ENCODE measurements at regions not wholly inside any gene's neighbourhood (a gene's known extent, or its start where the extent isn't known, plus 50 kb on each side); places are given as distances from the start of the nearest gene placed in this dataset.

DNA sequence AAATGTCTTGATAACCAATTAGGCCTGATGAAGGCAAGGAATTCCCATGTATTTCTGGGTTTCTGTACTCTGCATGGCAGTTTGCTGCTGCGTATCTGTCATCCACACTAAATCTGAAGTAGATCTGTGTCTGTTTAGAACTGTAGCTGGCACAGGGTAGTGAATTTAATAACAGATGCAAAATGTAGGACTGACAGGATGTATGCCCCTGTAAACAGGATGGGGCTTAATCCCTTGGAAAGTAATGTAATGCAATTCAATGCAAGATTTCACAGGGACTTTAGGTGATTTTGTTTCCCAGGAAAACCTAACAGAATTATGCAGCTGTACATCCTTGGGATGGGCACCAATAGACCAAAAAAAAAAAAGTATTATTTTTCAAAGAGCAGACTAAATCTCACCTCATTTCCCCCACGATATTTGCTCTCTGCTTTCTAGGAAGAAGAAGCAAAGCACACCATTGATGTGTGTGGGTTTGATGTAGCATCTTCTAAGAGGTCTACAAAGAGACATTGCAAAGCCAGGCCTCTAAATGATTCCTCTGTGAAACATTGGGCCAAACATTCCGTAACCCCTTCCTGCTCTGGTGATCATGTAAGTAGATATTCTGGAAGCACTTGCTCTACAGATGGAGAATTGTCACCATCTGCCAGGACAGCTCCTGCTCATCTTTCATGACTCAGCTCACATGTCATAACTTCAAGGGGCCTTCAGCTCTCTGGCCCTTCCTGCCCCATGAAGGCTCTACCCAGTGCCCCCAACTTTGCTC is 464.3 kb upstream of the RGMA start:
- TF ChIP-seq, protein P1, sequence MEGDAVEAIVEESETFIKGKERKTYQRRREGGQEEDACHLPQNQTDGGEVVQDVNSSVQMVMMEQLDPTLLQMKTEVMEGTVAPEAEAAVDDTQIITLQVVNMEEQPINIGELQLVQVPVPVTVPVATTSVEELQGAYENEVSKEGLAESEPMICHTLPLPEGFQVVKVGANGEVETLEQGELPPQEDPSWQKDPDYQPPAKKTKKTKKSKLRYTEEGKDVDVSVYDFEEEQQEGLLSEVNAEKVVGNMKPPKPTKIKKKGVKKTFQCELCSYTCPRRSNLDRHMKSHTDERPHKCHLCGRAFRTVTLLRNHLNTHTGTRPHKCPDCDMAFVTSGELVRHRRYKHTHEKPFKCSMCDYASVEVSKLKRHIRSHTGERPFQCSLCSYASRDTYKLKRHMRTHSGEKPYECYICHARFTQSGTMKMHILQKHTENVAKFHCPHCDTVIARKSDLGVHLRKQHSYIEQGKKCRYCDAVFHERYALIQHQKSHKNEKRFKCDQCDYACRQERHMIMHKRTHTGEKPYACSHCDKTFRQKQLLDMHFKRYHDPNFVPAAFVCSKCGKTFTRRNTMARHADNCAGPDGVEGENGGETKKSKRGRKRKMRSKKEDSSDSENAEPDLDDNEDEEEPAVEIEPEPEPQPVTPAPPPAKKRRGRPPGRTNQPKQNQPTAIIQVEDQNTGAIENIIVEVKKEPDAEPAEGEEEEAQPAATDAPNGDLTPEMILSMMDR (IDR thresholded peaks at IDR 0.05 in 4 of 5, conservative IDR thresholded peaks at IDR 0.05 in 1 of 5), result no peak
- TF ChIP-seq POLR2A (IDR thresholded peaks at IDR 0.05), result no peak

All from gastrocnemius medialis (tissue), 4 donors.